HG02943 (cell line): ENCODE measurements at regions not wholly inside any gene's neighbourhood (a gene's known extent, or its start where the extent isn't known, plus 50 kb on each side); places are given as distances from the start of the nearest gene placed in this dataset.
"Not testable (repeated sequence)": the region's sequence is repeated elsewhere in the genome, so short reads cannot be mapped to it uniquely, and the experiment has no call there.

Source experiments
- ATAC-seq: cut with Tn5 transposase; IDR thresholded peaks from one replicate; pipeline ENCODE4 v1.9.1; 2021; ENCODE audit warnings: mild to moderate bottlenecking, low read depth, moderate library complexity; ENCODE audit not compliant: unreplicated experiment

GRCh38 chr6:119986934-119987549 lies 637.5 kb upstream of the MAN1A1 start:
- ATAC-seq = no peak

- ATAC-seq = no peak
Measured at GRCh38 chr6:119985952-119986736, 636.6 kb upstream of the MAN1A1 start.

- no peak for ATAC-seq
Measured at GRCh38 chr6:119980802-119981201, 631.2 kb upstream of the MAN1A1 start.

DNA sequence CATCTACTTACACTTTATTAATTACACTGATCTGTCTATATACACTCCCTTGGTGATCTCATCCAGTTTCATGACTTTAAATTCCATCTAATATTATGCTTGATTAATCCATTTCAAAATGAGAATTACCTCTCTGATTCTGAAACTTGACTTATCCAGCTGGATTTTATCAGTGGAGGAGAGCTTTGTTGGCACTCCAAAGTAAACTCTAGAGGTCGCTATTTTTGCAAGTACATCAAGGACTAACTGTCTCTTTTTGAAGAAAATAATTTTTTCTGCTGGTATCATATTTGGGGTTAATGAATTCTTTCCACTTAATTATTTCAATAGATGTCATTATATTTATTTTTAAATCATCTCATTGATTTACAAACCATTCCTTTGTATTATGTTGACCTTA lies 630.3 kb upstream of the MAN1A1 start:
- no peak for ATAC-seq

DNA sequence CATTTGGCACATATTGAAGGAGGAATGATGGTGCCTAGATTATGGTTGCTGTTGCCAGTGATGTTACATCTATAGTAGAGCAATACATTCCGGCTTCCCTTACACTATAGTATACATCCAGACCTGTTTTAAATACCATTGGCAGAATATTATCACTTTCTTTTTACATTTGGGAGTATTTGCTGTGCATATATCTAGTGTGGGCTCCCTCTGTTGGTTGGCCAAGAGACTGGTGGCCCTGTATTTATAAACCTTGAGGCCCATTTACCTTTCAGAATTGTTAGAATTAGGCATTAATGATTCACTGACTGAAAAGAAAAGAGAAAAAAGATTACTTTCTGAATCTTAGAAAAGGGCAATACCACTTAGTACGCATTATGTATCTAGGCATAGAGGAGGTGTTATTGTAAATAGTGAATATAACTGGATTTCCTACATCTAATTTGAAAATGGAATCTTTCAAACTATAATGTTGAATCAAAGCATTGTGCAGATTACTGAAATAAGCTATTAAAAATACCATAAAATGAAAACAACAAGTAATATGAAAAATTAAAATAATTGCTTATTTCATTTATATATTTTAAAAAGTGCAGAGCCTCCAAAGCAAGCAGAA lies 628.8 kb upstream of the MAN1A1 start:
- ATAC-seq = no peak

- ATAC-seq = no peak
Measured at GRCh38 chr6:119974430-119975159, 625.0 kb upstream of the MAN1A1 start.

- ATAC-seq = no peak
Measured at GRCh38 chr6:119966484-119966883, 616.9 kb upstream of the MAN1A1 start.

DNA sequence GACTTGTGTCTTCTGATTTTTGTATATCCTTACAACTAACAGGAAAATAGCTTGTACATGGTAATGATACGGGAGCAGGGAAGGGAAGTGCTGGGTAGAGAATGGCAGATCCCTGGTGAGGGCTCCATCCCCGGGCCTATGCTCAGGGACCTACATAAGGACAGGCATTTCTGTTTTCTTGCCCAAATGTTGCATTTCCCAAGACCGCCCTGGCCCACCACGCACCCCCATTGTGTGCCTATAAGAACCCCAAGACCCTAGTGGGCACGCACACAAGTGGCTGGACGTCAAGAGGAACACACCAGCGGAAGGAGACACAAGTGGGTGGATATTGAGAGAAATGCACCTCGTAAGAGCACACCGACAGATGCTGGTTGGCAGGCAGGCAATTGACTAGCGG lies 616.3 kb upstream of the MAN1A1 start:
- no peak for ATAC-seq

GRCh38 chr6:119965008-119965407 lies 615.4 kb upstream of the MAN1A1 start:
- no peak for ATAC-seq

- no peak for ATAC-seq
Measured at GRCh38 chr6:119962505-119962904, 612.9 kb upstream of the MAN1A1 start.

GRCh38 chr6:119961450-119961849 lies 611.9 kb upstream of the MAN1A1 start:
- ATAC-seq = no peak

DNA sequence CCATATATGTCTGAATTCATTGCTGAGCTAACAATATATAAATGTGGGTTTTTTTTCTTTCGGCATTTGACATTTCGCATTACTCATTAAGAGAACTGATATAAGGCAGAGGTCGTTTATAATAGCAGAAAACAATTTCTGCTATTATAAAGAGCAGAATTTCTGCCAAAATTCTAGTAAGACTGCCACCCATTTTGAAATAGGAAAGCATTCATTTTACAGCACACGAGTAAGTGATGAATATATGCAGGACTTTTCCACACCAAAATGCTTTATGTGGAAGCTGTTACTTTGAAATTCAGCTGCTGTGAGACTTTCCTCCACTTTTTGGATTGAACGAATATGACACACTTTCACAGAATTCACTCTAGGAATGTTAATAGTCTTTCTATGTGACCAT lies 610.9 kb upstream of the MAN1A1 start:
- ATAC-seq = no peak

DNA sequence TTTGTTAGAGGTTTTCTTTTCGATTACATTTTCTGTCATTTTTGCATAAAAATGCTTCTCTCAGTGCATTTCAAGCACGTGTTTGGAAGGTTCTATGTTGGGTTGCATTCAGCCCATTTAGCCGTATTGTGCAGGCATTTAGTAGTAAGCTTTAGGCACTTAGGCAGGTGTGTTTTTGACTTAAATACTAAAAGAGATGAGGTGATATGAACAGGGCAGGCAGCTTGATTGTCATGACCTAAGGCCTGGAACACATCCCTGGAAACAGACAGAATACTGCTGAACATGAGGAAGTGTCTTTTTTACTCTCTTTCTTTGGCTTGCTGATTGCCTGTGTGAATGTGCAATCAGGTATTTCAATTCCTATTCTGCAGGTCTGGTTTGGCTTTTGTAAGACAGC lies 610.5 kb upstream of the MAN1A1 start:
- ATAC-seq = no peak

GRCh38 chr6:119957195-119957594 lies 607.6 kb upstream of the MAN1A1 start:
- ATAC-seq = no peak

GRCh38 chr6:119952696-119953095 lies 603.1 kb upstream of the MAN1A1 start:
- ATAC-seq = no peak

GRCh38 chr6:119950681-119951080 lies 601.1 kb upstream of the MAN1A1 start:
- ATAC-seq = no peak

DNA sequence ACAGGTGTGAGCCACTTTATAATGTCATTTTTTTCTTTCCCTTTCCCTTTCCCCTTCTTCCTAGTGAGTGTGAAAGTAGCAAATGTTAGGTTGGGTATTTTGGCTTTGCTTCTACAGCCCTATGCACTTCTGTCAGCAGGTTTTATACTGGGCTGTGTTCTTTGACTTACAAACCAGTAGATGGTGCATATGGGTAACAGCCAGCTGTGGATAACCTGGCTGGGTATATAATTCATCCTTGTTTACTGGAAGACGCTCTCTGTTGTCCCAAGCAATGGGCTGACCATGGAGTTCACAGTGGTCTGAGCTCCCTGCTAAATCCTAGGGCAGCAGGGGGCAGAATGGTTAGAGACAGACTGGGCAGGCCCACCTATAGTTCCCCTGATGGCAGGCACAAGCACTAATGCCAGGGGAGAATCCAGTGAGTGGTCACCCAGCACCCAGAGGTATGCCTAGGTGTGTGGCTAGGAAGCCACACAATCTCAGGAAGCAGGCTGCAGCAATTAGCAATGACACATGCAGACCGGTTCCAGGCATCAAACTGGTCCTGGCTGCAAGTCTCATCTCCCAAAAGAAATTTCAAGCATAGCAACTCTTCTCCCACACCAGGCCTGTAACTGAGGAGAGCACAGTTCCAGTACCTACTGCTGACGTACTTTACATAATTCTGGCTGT lies 592.7 kb upstream of the MAN1A1 start:
- no peak for ATAC-seq

GRCh38 chr6:119938752-119939151 lies 589.2 kb upstream of the MAN1A1 start:
- ATAC-seq = no peak

DNA sequence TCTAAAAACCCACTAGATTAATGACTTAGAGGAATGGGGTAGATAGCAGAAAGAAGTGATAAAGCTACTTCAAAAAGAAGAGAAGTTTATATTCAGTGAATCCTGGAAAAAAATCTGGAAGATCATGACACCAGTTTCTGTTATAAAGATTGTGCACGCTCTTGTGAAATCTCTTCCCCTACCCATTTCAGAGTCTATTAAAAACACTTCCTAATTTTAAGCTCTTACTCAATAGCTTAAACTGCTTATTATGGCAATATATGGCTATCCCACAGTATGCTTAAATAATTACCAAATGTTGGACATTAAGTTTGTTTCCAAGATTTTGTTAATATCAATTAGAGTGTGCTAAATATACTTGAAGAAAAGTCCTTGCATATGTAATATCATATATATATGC lies 585.3 kb upstream of the MAN1A1 start:
- ATAC-seq = no peak

GRCh38 chr6:119929121-119929520 lies 579.6 kb upstream of the MAN1A1 start:
- no peak for ATAC-seq

DNA sequence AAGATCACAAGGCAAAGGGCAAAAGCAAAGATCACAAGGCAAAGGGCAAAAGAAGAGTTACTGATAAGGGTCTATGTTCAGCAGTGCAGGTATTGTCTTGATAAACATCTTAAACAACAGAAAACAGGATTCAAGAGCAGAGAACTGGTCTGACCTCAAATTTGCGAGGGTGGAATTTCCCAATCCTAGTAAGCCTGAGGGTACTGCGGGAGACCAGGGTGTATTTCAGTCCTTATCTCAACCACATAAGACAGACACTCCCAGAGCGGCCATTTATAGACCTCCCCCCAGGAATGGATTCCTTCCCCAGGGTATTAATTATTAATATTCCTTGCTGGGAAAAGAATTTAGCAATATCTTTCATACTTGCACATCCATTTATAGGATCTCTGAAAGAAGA lies 575.3 kb upstream of the MAN1A1 start:
- ATAC-seq = not testable (repeated sequence)
